RWPE2 (cell line): ENCODE measurements at regions not wholly inside any gene's neighbourhood (a gene's known extent, or its start where the extent isn't known, plus 50 kb on each side); places are given as distances from the start of the nearest gene placed in this dataset.

Experiments
- ATAC-seq: fragments of 200-7000 bp; cut with Tn5 transposase; 3 replicates; pipeline ENCODE4 v1.9.1; 2021; ENCODE audit warnings: low read depth
- DNase-seq: peaks from one replicate; pipeline ENCODE4 v3.0.0-alpha.2; 2020; ENCODE audit warnings: low spot score
- H3K27ac ChIP-seq: fragments of 450-650 bp; 2 replicates; pipeline ENCODE4 v1.5.1; 2017; ENCODE audit warnings: mild to moderate bottlenecking; ENCODE audit not compliant: poor library complexity, severe bottlenecking
- H3K27me3 ChIP-seq: fragments of 250-450 bp; sonication (Bioruptor Pico); 2 replicates; pipeline ENCODE4 v1.5.1; 2021; ENCODE audit warnings: mild to moderate bottlenecking, moderate library complexity; ENCODE audit not compliant: insufficient read depth, poor library complexity, severe bottlenecking
- H3K36me3 ChIP-seq: fragments of 250-450 bp; sonication (Bioruptor Pico); 2 replicates; pipeline ENCODE4 v1.5.1; 2020; ENCODE audit warnings: low read depth, mild to moderate bottlenecking, moderate library complexity
- H3K4me1 ChIP-seq: fragments of 250-450 bp; sonication (Bioruptor Pico); 2 replicates; pipeline ENCODE4 v1.5.1; 2021; ENCODE audit warnings: mild to moderate bottlenecking, moderate library complexity; ENCODE audit not compliant: insufficient read depth, poor library complexity, severe bottlenecking
- H3K4me3 ChIP-seq: fragments of 250-450 bp; sonication (Bioruptor Pico); 2 replicates; pipeline ENCODE4 v1.5.1; 2021; ENCODE audit warnings: mild to moderate bottlenecking, moderate library complexity; ENCODE audit not compliant: severe bottlenecking
- H3K9me3 ChIP-seq: fragments of 250-450 bp; sonication (Bioruptor Pico); 2 replicates; pipeline ENCODE4 v1.5.1; 2021; ENCODE audit warnings: mild to moderate bottlenecking, moderate library complexity; ENCODE audit not compliant: severe bottlenecking
- CTCF ChIP-seq: fragments of 450-650 bp; IDR thresholded peaks from one replicate; pipeline ENCODE4 v1.5.1; 2017; ENCODE audit warnings: mild to moderate bottlenecking, moderate library complexity; ENCODE audit not compliant: poor library complexity, severe bottlenecking

DNA sequence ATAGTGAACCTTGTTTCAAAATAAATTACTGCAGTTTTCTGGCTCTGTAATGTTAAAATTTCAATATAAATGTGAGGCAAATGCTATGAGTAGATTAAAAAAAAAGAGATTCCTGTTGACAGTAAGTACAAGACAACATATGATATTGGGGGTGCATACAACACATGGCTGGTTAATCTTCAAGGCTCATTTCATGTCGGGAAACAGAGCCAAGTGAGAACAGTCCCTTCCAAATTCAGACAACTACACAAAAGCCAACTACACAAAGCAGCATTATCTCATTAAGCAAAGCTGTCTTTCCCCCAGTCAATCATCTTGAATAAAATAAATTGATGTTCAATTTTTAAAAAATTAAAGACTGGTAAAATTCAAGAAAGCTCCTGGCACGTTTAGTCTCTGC is 549.2 kb downstream of the CCDC85A start:
- no peak for DNase-seq

GRCh38 chr2:56739413-56739812 is 555.6 kb downstream of the CCDC85A start:
- Histone ChIP-seq H3K27me3 (no peaks in the 10 kb centered on the region), H3K36me3 (no peaks in the 10 kb centered on the region), H3K9me3 (no peaks in the 10 kb centered on the region), H3K27ac (no peak overlapping the region), H3K4me3 (no peak overlapping the region), H3K4me1 (peaks cover 18% of the 10 kb centered on the region)
- DNase-seq (no peak), ATAC-seq (no peak)
- no peak for TF ChIP-seq CTCF

More for the DNA sequence above, 549.2 kb downstream of the CCDC85A start:
- Histone ChIP-seq H3K9me3 (no peaks in the 10 kb centered on the region), H3K27me3 (no peaks in the 10 kb centered on the region), H3K4me3 (no peak overlapping the region), H3K4me1 (no peaks in the 10 kb centered on the region), H3K27ac (no peak overlapping the region), H3K36me3 (no peaks in the 10 kb centered on the region)
- no peak for TF ChIP-seq CTCF
- ATAC-seq = no peak

GRCh38 chr2:56741601-56742102 is 557.9 kb downstream of the CCDC85A start:
- peak; percentile 86 for DNase-seq
- peaks cover 18% of the 10 kb centered on the region for H3K4me1 ChIP-seq
- peak; percentile 100 for ATAC-seq
- no peak for TF ChIP-seq CTCF
- H3K27ac ChIP-seq = peak overlapping the region; percentile 59
- H3K4me3 ChIP-seq = peak overlapping the region; percentile 12
- no peaks in the 10 kb centered on the region for H3K27me3 ChIP-seq
- no peaks in the 10 kb centered on the region for H3K9me3 ChIP-seq
- H3K36me3 ChIP-seq = no peaks in the 10 kb centered on the region

DNA sequence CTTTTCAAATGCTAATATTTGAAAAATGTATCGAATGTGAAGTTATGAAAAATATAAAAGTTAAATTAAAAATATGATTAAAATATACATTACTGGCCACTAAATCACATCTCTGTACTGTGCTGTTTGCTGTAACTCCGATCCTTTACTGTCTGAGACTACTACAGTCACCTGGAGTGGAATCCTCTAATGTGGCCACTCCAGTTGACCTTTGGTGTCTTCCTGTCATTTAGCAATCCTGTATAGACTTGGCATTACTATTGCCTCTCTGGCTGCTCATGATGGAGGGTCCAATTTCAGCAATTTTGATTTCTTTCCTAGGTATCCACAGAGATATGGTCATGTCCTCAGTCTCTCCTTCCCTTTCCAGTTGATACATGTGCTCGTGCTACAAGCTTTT is 560.0 kb downstream of the CCDC85A start:
- TF ChIP-seq CTCF = no peak
- Histone ChIP-seq H3K27ac (no peak overlapping the region), H3K27me3 (no peaks in the 10 kb centered on the region), H3K4me3 (no peak overlapping the region), H3K9me3 (no peaks in the 10 kb centered on the region), H3K36me3 (no peaks in the 10 kb centered on the region), H3K4me1 (peaks cover 18% of the 10 kb centered on the region)
- ATAC-seq (no peak), DNase-seq (no peak)

GRCh38 chr2:56749152-56749752 is 565.5 kb downstream of the CCDC85A start:
- ATAC-seq (no peak), DNase-seq (no peak)
- Histone ChIP-seq H3K36me3 (no peaks in the 10 kb centered on the region), H3K4me1 (no peaks in the 10 kb centered on the region), H3K4me3 (no peak overlapping the region), H3K27me3 (peaks cover 4% of the 10 kb centered on the region), H3K27ac (no peak overlapping the region), H3K9me3 (no peaks in the 10 kb centered on the region)
- TF ChIP-seq CTCF = peak; percentile 69
